Body of pancreas (tissue), 4 donors: ENCODE measurements at regions not wholly inside any gene's neighbourhood (a gene's known extent, or its start where the extent isn't known, plus 50 kb on each side); places are given as distances from the start of the nearest gene placed in this dataset.

Source experiments
- CTCF ChIP-seq, 7 experiments: fragments of 450-650 bp in 4 of 7; fragments of 200-600 bp in 3 of 7; sonication (generic) in 3 of 7; IDR thresholded peaks; one replicate each; pipeline ENCODE4 v1.5.1; 2016 to 2019; ENCODE audit warnings: antibody characterized with exemption in 7 of 7
- POLR2A ChIP-seq, 3 donors: fragments of 450-650 bp; IDR thresholded peaks; one replicate each; pipeline ENCODE4 v1.6.1; 2016; ENCODE audit warnings: antibody characterized with exemption in 3 of 3, mild to moderate bottlenecking in 2 of 3

GRCh38 chr12:76274420-76275083 lies 73.7 kb downstream of the BBS10 start:
- TF ChIP-seq CTCF (IDR thresholded peaks at IDR 0.05): no peak
- no peak for TF ChIP-seq POLR2A (IDR thresholded peaks at IDR 0.05)
